ENCODE measurements at regions not wholly inside any gene's neighbourhood (a gene's known extent, or its start where the extent isn't known, plus 50 kb on each side); places are given as distances from the start of the nearest gene placed in this dataset.

- Histone ChIP-seq H4K20me1 (ENCODE audit: control insufficient read depth, extremely low read depth, insufficient read depth, low read length) (no peaks in the 10 kb centered on the region), H3K79me2 (ENCODE audit: control insufficient read depth, insufficient read depth, low read length) (no peaks in the 10 kb centered on the region), H3K9me3 (ENCODE audit: control insufficient read depth, low read depth, low read length) (no peaks in the 10 kb centered on the region), H3K4me2 (ENCODE audit: control insufficient read depth, extremely low read depth, insufficient read depth, low read depth, low read length) (no peak overlapping the region), H3K4me1 (ENCODE audit: control insufficient read depth, extremely low read depth, insufficient read depth, low read length) (peaks cover 6% of the 10 kb centered on the region), H3K4me3 (ENCODE audit: control insufficient read depth in 2 of 3, extremely low read depth in 1 of 3, insufficient read depth in 2 of 3, low read depth in 1 of 3, low read length in 3 of 3) (no peak overlapping the region), H3K27ac (ENCODE audit: control insufficient read depth, insufficient read depth, low read length) (no peak overlapping the region), H3K9me1 (ENCODE audit: control insufficient read depth, extremely low read depth, insufficient read depth, low read length) (no peaks in the 10 kb centered on the region), H3K36me3 (ENCODE audit: control insufficient read depth in 2 of 2, extremely low read depth in 1 of 2, insufficient read depth in 2 of 2, low read length in 2 of 2) (no peaks in the 10 kb centered on the region), H3K27me3 (ENCODE audit: control insufficient read depth, extremely low read depth, insufficient read depth, low read length) (no peaks in the 10 kb centered on the region), H3K9ac (ENCODE audit: control insufficient read depth, extremely low read depth, insufficient read depth, low read length) (no peak overlapping the region), H2AFZ (ENCODE audit: control insufficient read depth, low read length) (no peak overlapping the region)
- dilution Hi-C loops (cut with MboI; ENCODE audit: extremely low pct_ligation_motif_present, low sequenced_read_pairs): no loop called here
- FAIRE-seq: no peak
- peak; percentile 4 for DNase-seq (ENCODE audit: low read depth, low spot score)
- TF ChIP-seq EZH2 (IDR thresholded peaks at IDR 0.05; ENCODE audit: low read length) (no peak), CTCF (optimal IDR thresholded peaks at IDR 0.05 in 1 of 3, IDR thresholded peaks at IDR 0.05 in 1 of 3, conservative IDR thresholded peaks at IDR 0.05 in 1 of 3; ENCODE audit: extremely low read depth in 1 of 3, insufficient read depth in 2 of 3, low read length in 3 of 3) (no peak)
Measured at GRCh38 chr11:122375687-122376399, 259.8 kb upstream of the BLID start.

GRCh38 chr11:122368796-122369195 lies 252.8 kb upstream of the BLID start:
- Histone ChIP-seq H3K4me1 (ENCODE audit: control insufficient read depth, extremely low read depth, insufficient read depth, low read length) (peaks cover 10% of the 10 kb centered on the region), H3K9me3 (ENCODE audit: control insufficient read depth, low read depth, low read length) (no peaks in the 10 kb centered on the region), H3K27ac (ENCODE audit: control insufficient read depth, insufficient read depth, low read length) (no peak overlapping the region), H4K20me1 (ENCODE audit: control insufficient read depth, extremely low read depth, insufficient read depth, low read length) (no peaks in the 10 kb centered on the region), H3K4me3 (ENCODE audit: control insufficient read depth in 2 of 3, extremely low read depth in 1 of 3, insufficient read depth in 2 of 3, low read depth in 1 of 3, low read length in 3 of 3) (no peak overlapping the region), H3K4me2 (ENCODE audit: control insufficient read depth, extremely low read depth, insufficient read depth, low read depth, low read length) (no peak overlapping the region), H2AFZ (ENCODE audit: control insufficient read depth, low read length) (no peak overlapping the region), H3K9me1 (ENCODE audit: control insufficient read depth, extremely low read depth, insufficient read depth, low read length) (no peaks in the 10 kb centered on the region), H3K9ac (ENCODE audit: control insufficient read depth, extremely low read depth, insufficient read depth, low read length) (no peak overlapping the region), H3K27me3 (ENCODE audit: control insufficient read depth, extremely low read depth, insufficient read depth, low read length) (no peaks in the 10 kb centered on the region), H3K79me2 (ENCODE audit: control insufficient read depth, insufficient read depth, low read length) (no peaks in the 10 kb centered on the region), H3K36me3 (ENCODE audit: control insufficient read depth in 2 of 2, extremely low read depth in 1 of 2, insufficient read depth in 2 of 2, low read length in 2 of 2) (no peaks in the 10 kb centered on the region)
- TF ChIP-seq EZH2 (IDR thresholded peaks at IDR 0.05; ENCODE audit: low read length) (no peak), CTCF (optimal IDR thresholded peaks at IDR 0.05 in 1 of 3, IDR thresholded peaks at IDR 0.05 in 1 of 3, conservative IDR thresholded peaks at IDR 0.05 in 1 of 3; ENCODE audit: extremely low read depth in 1 of 3, insufficient read depth in 2 of 3, low read length in 3 of 3) (no peak)
- FAIRE-seq (no peak), DNase-seq (ENCODE audit: low read depth, low spot score) (no peak)
- dilution Hi-C loops (cut with MboI; ENCODE audit: extremely low pct_ligation_motif_present, low sequenced_read_pairs): no loop called here
